IMR-90 (cell line): ENCODE measurements at regions not wholly inside any gene's neighbourhood (a gene's known extent, or its start where the extent isn't known, plus 50 kb on each side); places are given as distances from the start of the nearest gene placed in this dataset.

Source experiments
- CEBPB ChIP-seq: IDR thresholded peaks from 2 replicates; pipeline ENCODE4 v1.6.1; 2012; ENCODE audit warnings: low read depth, low read length, improper control_type of control experiment
- CHD1 ChIP-seq: IDR thresholded peaks from 2 replicates; pipeline ENCODE4 v1.6.1; 2012; ENCODE audit warnings: low read depth, low read length, improper control_type of control experiment
- TF ChIP-seq, protein P1 (sequence below): conservative IDR thresholded peaks from 2 replicates; pipeline ENCODE4 v1.5.1; 2012; ENCODE audit warnings: mild to moderate bottlenecking, low read depth, low read length, improper control_type of control experiment

DNA sequence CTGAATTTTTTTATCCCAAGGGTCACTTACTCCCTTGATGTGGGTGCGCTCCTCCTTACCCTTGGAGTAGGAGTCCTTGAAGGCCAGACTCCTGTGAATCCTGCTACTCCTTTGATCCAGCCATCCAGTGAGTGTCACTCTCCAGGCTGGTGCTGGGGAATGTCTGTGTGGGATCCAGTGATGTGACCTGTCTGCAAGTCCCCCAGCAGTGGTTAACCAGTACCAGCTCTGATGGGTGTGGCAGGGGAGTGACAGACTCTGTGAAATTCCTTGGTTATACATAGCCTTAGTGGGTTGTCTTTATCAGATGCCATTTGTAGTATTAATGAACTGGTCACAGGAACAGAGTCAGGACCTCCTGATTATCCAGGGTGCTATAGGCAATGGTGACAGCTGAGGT is 409.5 kb upstream of the LMO3 start:
- TF ChIP-seq CEBPB (no peak), CHD1 (no peak)
- TF ChIP-seq, protein P1, sequence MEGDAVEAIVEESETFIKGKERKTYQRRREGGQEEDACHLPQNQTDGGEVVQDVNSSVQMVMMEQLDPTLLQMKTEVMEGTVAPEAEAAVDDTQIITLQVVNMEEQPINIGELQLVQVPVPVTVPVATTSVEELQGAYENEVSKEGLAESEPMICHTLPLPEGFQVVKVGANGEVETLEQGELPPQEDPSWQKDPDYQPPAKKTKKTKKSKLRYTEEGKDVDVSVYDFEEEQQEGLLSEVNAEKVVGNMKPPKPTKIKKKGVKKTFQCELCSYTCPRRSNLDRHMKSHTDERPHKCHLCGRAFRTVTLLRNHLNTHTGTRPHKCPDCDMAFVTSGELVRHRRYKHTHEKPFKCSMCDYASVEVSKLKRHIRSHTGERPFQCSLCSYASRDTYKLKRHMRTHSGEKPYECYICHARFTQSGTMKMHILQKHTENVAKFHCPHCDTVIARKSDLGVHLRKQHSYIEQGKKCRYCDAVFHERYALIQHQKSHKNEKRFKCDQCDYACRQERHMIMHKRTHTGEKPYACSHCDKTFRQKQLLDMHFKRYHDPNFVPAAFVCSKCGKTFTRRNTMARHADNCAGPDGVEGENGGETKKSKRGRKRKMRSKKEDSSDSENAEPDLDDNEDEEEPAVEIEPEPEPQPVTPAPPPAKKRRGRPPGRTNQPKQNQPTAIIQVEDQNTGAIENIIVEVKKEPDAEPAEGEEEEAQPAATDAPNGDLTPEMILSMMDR, result no peak
